ENCODE measurements at regions not wholly inside any gene's neighbourhood (a gene's known extent, or its start where the extent isn't known, plus 50 kb on each side); places are given as distances from the start of the nearest gene placed in this dataset.
"Not testable (repeated sequence)": the region's sequence is repeated elsewhere in the genome, so short reads cannot be mapped to it uniquely, and the experiment has no call there.

DNA sequence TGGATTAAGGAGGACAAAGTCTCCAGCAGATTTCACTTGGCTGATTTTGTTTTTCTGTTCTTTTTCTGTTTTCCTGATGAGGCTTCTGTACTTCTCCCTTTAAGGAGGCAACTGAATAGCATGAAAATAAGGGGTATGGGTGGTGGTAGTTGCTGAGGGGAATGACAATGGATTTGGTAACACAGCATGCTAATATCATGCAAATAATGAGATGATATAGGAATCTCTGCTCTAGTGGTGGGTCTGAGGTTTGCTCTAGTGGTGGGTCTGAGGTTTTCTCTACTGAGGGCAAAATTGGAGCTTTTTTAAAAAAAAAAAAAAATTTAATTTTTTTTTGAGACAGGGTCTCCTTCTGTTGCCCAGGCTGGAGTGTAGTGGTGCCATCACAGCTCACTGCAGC is 139.7 kb downstream of the C9orf152 start:
- no peak for DNase-seq

DNA sequence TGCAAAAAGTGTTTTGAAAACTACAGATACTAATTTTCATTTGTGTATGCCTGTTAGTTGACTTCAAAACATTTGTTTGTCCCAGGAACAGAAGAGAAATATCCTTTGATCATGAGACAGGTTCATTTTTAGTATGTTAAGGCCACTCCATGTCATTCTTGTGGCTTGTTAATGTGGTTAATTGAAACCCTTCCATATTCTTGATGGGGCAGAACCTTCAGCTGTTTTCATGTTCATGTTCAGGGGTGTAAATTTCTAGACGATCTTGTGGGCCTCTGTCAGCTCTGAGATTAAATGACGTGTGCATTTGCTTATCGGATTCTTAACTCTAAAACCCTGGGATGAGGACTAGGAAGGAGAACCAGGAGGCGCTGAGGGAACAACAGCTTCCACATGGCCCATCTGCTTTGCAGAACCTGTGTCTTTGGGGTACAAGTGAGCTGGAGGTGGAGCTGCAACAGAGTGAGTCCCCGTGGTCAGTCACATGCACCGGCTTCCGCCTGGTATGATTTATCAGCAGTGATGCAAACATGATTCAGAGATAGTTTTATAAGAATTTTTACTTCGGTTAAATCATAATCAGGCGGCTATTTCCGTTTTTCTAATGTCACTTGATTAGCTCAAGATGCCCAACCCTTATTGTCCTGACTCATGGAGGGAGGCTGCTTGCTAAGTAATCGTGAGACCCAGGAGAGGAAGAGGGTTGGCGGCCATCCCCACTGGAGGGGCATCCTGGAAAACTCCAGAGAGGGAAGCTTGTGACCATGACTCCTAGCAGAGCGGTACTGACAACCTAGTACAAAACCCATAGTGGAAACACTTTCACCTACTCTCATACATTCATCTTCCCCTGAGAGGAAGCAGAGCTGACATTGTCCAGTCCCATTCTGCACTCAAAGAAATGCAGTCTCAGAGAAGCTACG is 138.4 kb downstream of the C9orf152 start:
- DNase-seq = no peak

GRCh38 chr9:110072597-110073355 is 135.2 kb downstream of the C9orf152 start:
- DNase-seq = no peak

GRCh38 chr9:110073356-110073905 is 134.5 kb downstream of the C9orf152 start:
- no peak for DNase-seq

GRCh38 chr9:110076894-110077725 is 130.8 kb downstream of the C9orf152 start:
- no peak for DNase-seq

DNA sequence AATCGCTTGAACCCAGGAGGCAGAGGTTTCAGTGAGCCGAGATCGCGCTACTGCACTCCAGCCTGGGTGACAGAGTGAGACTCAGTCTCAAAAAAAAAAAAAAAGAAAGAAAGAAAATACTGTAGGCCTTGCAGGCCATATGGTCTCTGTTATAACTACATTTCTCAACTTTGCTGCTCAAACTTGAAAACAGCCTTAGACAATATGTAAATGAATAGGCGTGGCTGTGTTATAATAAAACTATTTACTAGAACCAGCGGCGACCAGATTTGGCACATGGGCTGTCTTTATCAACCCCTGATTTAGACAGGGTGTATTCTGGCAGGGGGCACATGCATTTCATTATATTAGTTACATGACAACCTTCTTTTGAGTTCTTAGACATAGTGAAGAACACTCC is 130.0 kb downstream of the C9orf152 start:
- no peak for DNase-seq

DNA sequence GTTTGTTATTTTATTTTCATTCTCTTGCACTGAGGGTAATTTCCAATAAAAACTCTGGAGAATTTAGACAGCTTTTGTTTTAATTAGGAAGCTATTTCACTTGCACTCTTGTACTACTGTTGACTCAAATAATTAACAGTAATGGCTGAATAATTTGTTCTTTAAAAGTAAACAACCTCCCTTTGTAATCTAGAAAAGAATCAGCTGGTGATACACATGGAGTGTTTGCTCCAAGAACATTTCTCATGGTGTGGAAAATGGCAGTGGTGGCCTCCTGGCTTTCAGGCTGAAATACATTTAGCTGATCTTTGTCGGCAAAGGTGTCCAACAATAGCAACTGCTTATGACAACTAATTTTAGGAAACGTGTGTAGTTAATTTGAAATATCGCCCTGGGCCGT is 129.4 kb downstream of the C9orf152 start:
- no peak for DNase-seq

DNA sequence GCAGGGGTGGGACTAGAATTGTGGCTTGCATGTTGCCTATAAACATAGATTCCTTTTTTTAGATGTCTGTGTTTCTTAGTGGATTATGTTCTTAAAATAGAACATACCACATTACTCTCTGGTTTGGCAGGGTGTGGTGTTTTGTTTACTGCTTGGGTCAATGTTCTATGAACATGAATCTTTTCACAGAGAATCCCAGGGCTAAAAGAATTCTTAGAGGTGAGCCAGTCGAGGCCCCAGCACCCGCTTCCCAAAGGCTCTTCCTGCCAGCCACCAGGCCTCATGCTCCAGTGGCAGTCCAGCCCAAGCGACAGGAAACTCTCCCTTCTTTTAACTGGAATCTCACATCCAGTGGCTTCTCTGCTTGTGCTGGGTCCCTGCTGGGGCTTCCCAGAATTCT is 126.6 kb downstream of the C9orf152 start:
- no peak for DNase-seq

DNA sequence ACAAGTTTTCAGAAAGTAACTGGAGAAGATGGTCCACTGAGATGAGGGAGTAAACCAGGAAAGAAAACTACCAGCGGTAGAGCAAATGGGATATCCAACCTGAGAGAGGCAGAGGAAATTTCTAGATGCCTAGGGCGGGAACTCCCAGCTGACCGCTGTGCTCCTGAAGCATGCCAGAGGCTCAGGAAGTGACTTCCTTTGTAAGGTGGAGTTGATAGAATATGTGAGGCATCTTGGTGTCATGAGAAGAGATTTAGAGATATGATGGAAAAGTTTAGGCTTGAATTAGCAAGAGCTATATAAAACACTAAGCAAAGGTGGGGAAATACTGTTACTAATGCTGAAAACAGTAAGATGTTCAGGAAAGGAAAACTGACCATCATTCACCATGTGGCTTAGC is 124.1 kb downstream of the C9orf152 start:
- DNase-seq = no peak

DNA sequence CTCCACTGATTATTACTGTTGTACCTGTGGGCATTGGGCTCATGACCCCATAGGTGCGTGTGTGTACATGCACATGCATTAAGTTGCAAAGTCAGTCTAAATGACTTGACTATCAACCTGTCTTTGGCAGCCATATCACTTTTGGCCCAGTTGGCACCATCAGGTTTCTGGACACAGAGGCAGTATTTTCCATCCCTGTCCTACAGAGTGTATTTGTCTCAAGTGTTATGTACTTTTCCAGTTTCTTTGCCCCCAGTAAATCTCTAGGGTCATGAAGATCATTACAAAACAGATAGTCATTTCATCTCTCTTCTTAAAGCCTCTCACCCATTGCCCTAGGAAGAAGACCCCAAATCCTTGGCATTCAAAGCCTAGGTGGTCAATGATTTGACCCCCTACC is 121.4 kb downstream of the C9orf152 start:
- no peak for DNase-seq

- DNase-seq = peak in 1 of 2 experiments; percentile 50
Measured at GRCh38 chr9:110087605-110088004, 120.4 kb downstream of the C9orf152 start.

GRCh38 chr9:110088099-110088498 is 119.9 kb downstream of the C9orf152 start:
- no peak for DNase-seq

DNA sequence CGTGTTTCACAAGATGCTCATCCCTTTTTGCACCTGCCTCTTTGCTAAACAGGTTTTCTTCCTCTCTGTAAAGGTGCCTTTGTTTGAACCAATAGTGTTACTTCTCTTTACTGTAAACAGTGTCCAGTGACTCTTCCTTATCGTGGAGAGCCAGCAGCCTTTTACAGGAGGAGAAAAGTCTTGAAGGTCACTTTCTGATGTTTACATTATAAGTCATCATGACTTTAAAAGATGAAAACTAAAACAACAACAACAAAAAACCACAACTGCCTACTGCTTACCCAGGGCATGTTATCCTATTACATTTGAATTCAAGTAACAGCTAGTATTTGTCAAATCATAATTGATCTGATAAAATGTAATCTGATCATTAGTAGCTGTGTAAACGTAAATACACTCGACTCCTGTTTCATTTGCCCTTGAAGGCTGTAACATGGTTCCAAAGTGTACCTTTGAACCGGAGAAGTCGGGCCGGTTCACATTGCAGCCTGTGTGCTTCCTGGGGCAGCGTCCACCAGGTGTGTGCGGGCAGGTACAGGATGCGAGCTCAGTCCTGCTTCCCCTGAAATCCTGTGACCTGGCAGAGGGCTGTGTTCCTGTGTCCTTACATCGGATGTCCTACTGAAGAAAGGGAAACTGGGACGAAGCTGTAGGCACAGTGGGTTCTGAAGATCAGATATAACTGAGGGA is 118.1 kb downstream of the C9orf152 start:
- no peak for DNase-seq

DNA sequence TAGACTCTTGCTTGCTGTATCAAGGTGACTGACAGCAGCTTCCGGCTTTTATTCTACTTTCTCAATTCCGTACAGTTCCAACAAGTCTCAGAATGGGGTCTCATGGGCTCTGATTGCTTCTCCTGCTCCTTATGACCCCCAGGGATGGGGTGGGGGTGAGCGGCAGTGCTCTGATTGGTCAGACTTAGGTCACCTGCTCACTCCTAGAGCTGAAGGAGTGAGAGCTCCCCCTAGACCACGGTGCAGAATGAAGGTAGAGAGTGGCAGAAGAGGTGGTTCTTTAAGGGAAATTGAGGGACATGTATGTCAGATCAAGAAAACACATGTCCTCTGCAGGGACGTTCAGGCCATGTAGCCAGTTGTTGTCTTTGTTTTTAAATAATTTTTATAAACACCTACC is 115.2 kb downstream of the C9orf152 start:
- no peak for DNase-seq

DNA sequence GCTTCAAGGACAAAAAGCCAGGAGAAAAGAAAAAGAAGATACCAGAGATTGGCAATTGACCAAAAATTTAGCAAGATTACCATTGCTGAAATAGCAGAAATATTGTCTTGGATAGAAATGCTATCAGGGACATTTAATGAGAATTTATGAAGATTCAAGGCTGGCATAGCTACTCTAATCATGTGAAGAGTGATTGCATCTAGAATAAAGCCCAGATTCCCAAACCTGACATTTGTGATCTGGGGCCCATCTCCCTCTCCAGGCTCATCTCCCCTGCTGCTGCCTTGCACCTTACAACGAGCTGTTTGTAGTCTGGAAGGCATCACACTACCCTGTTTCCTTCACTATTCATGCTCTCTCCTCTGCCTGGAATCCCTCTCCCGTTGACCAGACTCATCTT is 114.5 kb downstream of the C9orf152 start:
- DNase-seq = no peak

GRCh38 chr9:110093871-110094270 is 114.1 kb downstream of the C9orf152 start:
- DNase-seq = no peak

GRCh38 chr9:110095161-110095595 is 112.8 kb downstream of the C9orf152 start:
- no peak for DNase-seq

GRCh38 chr9:110095776-110096175 is 112.2 kb downstream of the C9orf152 start:
- no peak for DNase-seq

DNA sequence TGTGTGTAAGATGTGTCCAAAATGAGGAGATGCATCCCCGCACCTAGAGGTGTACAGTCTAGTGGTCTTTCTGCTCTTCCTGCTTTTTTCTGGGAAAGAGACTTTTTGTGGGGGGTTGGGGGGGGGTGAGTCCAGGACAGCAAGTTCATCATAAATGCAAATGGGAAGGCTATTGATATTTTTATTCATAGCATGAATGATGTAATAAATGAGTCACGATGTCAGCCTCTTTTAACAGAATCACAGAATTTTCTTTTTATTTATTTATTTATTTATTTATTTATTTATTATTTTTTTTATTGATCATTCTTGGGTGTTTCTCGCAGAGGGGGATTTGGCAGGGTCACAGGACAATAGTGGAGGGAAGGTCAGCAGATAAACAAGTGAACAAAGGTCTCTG is 111.3 kb downstream of the C9orf152 start:
- DNase-seq = not testable (repeated sequence)

- DNase-seq = peak in 1 of 2 experiments; percentile 26
Measured at GRCh38 chr9:110099236-110100095, 108.5 kb downstream of the C9orf152 start.

- DNase-seq = no peak
Measured at GRCh38 chr9:110101531-110102161, 106.3 kb downstream of the C9orf152 start.
